DMS114 treated with DMSO at 0.1 percent for 48 hours (cell line): ENCODE measurements at regions not wholly inside any gene's neighbourhood (a gene's known extent, or its start where the extent isn't known, plus 50 kb on each side); places are given as distances from the start of the nearest gene placed in this dataset.
"Not testable (repeated sequence)": the region's sequence is repeated elsewhere in the genome, so short reads cannot be mapped to it uniquely, and the experiment has no call there.

ENCODE experiments used
- DNase-seq: peaks from one replicate; lab custom pipeline; 2025; ENCODE audit not compliant: unreplicated experiment; lab: John Stamatoyannopoulos, UW

DNA sequence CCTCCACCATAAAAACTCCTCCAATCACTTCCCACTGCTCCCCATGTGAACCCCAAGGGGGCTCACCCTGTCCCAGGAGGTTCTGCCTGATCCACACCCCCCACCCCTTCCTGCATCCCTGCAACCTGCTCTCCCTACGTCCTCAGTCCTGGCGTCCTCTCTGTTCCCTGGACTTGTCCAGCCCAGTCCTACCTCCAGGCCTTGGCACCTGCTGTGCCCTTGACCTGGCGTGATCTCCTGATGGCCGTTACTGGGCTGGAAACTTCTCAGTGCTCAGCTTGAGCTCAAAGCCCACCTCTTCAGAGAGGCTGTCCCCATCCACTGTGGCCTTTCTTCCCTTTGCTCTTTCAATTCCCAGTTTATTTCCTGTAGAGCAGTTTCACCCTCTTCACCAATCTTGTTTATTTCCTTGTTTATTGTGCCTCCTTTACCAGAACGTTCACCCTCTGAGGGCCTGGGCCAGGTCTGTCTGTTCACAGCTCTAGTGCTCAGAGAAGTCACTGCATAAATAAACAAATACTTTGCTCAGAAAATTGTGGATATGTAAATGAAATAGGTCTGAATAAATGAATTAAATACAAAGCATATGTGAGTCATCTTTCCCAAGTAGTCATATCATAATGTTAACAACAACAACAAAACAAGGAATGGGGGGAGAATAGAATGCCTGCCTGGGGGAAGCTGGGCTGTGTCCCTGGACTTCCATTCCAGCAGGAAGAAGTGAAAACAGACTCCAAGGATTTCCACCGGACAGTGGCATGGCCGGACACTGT lies 175.7 kb upstream of the SULF2 start:
- no peak for DNase-seq

DNA sequence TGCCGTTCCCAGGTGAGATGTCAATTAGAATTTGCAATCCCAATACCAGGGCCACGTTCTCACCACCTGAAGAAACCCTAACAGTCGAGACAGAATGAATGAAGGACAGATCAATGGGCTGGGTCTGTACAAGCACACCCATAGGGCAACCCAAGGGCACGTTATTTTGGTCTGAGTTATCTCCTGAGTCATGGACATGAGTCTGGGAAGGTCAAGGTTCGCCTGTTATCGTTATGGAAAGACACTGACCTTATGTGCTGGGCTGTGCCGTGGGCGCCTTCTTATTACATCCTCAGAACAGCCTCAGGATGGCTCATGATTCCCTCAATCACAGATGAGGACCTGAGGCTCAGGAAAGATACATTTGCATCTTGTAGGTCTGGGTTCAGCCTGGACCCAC lies 175.0 kb upstream of the SULF2 start:
- DNase-seq = no peak

DNA sequence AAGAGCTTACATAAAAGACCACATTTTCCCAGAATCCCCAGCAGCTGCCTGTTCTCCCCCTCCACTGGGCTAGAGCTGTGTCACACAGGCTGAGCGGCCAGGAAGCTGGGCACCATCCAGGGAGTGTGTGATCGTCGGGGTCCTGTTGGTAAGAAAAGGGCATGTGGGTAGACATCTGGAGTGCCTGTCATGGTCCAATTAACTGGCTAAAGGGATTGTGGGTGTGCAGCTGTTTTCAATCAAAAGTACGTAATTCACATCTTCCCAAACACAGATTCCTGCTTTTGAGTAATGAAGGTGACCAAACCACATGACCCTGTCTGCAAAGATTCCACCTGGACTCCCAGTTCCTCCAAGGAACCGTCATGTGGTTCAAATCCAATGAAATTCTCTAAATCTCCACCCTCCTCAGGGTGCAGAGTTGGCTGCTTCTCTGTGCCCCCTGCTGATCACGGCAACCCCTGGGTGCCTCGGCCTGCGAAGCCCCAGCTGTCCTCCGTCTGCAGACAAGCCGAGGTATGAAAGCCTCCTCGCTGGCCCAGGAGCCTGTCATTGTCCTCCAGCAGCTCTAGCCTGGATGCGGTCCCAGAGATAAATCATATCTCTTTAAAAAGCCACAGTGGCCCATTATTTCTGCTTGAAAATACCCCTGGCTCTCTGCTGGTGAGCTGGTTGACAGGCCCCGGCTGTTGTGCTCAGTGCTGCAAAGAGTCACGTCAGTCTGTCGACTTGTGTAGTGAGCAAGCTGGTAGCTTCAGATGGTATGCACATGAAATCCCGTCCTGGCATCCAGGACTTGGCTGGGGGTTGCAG lies 172.9 kb upstream of the SULF2 start:
- DNase-seq = not testable (repeated sequence)

DNA sequence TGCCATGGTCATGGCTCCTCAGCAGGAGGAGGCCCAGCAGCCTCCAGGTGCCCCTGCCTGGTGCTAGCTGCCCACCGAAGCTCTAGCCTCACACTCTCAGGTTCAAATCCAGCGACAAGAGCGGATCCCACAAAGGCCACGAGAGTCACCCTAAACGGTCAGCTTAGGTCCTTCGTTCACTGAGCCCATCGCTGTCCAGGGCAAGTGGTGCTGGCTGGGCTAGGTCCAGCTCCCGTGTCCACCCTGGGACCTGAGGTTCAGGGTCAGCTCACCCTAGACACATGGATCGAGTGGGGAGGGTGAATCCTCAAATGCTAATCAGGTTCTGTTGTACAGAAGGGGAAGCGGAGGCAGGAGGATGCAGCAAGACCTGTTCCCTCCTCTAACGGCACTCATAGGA lies 171.9 kb upstream of the SULF2 start:
- DNase-seq = no peak

DNA sequence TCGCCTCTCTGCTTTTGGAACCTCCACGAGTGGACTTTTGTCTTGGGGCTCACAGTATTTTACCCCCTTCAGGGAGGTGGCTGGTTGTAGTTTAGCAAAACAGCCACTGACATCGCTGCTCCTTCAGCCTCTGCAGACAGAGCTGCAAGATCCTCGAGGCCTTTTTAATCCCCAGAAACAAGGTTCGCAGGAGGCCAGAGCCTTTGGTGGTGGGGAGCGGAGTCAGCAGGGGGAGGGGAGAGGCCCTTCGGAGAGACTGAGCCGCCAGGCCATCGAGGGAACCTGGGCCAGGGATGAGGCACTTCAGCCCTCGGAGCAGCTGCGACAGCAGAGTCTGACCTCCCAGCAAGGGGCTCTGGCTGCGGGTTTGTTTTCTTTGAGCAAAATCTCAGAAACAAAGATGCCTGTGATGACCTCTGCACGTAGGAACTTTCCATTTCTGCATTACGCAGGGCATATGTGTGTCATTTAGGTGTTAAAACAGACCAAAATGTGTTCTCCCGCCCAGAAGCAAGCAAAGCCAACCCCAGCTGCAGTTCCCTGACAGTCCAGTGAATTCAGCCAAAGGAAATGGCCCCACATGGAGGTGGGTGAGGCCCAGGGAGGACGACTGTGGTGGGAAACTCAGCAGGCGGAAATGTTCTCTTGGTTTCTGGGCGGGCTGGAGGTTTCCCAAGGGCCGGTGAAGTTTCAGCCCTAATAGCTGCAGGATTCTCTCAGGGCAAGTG lies 171.2 kb upstream of the SULF2 start:
- no peak for DNase-seq

DNA sequence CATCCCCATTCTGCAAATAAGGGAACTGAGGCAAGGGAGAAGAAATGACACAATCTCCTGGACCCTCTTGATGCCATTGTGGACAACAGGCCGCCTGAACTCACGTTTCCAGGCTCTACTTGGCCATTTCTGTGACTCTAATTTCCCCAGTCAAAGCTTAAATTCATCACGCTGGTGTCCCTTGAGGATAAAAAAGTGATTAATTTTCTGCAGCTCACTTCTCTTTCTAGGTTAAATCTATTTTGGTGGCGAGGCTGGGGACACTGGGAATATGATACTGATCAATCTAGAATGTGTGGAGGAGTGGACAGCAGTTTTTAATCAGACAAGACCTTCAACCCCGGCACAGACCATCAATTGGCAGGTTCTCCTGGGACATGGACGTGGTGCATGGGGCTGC lies 168.2 kb upstream of the SULF2 start:
- no peak for DNase-seq

DNA sequence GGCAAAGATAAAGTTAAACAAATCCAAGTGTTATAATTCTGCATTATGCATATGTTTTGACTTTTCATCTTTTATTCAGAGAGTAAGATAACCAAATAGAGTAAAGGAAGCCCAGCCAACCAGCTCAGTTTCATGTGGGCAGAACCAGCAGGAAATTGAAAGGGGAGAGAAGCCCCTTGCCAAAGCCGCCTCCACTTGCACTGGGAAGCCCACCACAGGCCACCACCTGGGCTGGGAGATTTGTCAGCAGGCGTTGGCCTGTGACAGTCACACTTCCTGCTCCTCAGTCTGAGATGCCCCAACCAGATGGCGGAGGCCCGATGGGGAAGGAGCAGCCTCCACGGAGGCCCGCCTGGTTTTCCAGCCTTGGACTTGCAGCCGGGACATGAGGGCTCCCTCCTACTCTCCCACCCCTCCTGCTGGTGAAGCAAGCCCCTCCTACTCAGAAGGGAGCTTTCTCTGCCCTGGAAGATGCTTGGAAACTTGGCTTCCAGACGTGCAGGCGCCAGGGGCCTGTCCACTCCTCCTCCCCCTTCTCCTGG lies 166.8 kb upstream of the SULF2 start:
- DNase-seq = no peak

DNA sequence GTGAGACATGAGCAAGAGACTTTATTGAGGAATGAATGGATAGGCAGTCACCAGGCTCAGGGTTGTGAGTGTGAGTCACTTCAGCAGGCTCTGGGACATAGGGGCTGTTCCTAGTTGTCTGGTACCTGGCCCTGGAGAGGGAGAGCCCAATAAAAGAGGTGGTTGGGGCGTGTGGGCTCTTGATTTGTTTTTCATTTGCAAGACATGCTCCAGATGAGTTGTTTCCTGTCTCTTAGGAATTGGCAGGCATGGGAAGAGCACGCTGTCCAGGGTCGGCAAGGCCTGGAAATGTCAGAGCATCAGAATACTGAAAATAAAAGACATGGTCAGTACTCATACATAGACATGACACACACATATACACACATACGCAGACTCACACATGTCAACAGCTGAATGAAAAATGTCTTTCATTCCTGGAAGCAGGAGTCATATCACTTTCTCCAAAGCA lies 166.3 kb upstream of the SULF2 start:
- DNase-seq = no peak

DNA sequence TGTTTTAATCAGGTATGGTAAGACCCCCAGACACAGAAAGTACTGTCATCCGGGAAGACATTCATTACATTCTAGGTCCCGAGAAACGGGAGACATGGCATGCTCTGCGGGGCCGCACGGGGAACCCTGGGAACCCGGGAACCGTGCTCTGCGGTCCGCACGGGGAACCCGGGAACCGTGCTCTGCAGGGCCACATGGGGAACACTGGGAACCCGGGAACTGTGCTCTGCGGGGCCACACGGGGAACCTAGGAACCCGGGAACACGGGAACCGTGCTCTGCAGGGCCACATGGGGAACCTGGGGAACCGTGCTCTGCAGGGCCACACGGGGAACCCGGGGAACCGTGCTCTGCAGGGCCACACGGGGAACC lies 165.6 kb upstream of the SULF2 start:
- no peak for DNase-seq

DNA sequence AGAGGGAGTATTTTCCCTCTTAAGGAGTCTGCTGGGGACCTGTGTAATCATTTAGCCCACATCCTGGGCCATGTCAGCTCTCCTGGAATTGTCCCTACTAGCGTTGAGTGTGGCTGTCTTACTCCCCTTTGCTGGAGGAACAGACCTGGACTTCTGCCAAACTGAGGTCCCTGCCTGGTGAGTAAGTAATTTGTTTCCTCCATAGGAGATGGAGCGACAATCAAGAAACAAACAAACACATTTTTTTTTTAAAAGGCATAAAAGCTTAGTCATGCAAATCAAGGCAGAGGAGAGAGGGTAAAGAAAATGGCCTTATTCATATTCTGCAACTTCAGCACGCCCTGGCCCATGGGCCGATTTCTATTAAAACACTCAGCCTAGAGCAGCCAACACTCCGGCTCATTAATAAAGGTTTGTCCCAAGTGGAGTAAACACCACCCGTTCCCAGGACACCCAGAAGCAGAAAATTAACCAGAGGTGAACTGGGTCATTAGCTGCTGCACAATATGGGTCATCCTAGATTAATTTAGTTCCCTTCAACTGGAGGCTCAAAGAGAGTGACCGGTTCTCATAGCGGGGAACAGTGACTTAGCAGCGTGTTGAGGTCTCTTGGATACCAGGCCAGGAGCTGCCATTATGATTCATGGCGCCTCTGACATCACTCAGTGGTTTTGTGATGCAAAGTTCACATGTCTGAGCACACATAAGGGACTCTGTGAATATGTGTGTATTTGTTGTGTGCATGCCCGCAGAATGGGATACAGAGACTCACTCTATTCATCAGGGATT lies 165.0 kb upstream of the SULF2 start:
- no peak for DNase-seq

DNA sequence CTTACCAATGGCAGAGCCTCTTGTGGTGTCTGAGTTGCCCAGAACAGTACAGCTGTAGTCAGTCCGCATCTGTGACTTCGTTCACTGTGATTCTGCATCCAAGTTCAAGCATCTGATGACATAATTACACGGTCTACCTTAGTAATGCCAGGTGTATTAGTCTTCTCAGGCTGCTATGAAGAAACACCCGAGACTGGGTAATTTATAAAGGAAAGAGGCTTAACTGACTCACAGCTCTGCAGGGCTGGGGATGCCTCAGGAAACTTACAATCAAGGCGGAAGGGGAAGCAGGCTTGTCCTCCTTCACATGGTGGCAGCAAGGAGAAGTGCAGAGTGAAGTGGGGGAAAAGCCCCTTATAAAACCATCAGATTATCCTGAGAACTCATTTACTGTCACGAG lies 163.9 kb upstream of the SULF2 start:
- no peak for DNase-seq

DNA sequence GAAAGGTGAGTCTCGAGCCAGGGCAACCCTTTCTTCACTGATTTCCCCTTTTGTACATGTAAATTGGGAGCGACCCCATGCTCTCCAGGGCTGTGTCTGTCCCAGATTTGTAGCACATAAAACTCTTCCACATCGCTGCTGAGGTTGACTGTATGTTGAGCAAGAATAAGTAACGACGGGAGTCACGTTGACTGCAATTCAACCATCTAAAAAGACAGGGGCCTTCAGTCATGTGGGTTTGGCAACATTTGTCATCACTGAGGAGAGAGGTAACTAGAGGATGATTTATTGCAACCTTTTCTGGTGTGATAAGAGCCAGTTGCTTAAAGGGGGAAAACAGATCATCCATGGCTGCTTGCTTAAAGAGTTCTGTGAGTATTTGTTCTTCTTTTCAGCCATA lies 159.4 kb upstream of the SULF2 start:
- DNase-seq = no peak

DNA sequence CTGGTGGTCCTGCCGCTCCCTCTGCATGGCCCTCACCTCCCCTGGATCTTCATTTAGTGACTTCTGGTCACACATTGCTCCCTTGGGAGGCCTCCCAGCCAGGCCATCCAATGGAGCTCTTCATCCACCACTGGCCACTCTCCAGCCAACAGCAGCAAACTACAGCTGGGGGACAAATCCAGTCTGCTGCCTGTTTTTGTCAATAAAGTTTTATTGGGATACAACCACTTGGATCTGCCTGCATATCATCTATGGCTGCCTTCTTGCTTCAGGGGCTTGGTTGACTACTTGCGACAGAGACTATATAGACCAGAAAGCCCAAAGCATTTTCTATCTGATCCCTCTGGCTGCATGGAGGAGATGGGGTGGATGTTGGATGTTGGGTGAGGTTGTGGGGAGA lies 156.6 kb upstream of the SULF2 start:
- no peak for DNase-seq

DNA sequence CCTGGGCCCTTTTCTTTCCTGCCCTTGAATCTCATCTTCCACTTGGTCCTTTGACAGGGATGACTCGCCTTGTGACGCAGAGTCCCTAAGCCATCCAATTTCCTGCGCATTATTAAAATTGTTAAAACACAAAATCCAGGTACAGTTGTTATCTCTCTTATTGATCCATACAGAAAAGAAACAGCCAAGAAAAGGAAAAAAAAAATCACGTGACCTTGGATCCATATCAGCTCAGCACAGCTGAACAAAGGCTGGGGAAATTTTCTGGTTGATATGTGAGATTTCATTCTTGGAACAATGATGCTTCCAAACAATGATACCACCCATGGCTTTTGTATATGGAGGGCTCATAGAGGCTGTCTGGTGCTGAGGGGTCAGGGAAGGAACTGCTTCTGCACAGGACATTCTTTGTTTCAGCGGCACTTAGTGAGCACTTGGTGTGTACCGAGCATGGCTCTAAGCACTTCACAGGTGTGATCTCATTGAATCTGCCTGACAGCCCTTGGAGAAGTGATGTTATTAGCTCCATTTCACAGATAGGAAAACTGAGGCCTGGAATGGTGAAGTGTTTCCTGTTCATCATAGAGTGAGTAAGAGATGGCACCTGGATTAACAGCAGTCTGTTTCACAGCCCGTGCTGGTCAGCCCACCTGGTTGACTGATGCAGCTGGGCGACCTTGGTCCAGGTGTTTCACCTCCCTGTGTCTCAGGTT lies 155.0 kb upstream of the SULF2 start:
- DNase-seq = no peak

DNA sequence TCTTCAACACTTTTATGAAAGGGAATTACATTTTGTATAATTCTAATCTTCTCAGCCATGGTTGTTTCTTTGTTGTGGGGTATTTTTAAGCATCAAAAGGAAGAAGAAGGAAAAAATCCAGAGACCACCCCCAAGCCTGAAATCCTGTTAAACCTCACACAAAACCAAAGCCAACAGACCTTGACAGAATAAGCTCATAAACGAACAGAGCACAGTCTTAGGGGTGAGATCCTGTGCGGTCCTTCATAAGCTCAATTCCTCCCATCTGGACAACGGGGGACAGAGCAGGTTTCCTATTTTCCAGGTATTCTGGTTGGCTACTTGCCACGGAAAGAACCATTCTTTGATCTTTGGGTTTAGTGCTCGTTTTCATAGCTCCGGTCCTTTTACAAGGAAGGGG lies 151.3 kb upstream of the SULF2 start:
- DNase-seq = no peak

DNA sequence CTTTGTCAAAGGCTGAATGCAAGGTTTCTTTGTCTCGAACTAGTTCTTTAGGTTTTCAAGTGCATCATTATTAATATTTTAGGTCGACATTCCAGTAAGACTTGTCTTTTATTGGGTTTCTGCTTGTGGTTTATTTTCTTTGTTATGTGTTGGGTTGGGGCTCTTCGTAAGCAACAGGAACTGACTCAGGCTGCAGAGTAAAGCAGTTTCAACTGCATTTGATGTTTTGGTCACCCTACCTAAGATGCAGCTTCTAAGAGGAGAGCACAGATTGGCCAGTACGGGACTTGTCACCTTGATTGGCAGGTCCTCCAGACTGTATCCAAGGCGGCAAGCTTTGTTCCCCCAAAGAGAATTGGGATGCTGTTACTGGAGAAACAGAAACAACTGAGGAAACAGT lies 149.5 kb upstream of the SULF2 start:
- no peak for DNase-seq

DNA sequence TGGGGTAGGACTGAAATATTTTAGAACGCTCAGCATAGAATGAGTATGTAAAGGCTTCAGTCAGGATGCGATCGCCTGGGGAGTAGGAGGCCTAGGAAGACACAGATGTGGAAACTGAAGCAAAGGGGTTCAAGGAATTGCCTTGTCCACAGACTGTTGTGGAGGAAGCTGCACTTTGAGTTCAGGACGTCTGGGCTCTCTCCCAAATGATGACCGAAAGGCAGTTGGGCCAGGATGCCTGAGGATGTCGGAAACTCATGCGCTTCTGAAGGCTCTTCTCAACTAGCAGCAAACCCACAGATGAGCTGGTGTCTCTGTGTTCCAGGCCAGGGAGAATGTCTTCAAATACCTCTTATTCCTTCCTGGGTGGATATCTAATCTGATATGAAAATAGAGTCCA lies 146.2 kb upstream of the SULF2 start:
- no peak for DNase-seq

DNA sequence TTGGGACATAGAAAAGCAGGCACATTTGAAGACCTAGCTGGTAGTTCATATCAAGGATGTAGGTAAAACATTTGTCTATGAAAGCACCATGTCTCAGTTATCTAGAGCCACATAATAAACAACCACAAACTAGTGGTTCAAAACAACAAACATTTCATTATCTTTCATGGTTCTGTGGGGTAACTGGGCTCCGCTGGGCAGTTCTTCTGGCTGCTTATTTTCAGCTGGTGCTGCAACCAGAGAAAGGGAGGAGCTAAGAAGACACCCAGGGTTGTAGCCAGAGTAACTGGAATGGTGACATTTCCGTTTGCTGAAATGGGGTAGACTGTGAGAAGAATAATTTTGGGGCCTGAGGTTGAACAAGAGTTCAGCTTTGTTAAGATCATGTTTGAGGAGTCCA lies 145.7 kb upstream of the SULF2 start:
- no peak for DNase-seq

DNA sequence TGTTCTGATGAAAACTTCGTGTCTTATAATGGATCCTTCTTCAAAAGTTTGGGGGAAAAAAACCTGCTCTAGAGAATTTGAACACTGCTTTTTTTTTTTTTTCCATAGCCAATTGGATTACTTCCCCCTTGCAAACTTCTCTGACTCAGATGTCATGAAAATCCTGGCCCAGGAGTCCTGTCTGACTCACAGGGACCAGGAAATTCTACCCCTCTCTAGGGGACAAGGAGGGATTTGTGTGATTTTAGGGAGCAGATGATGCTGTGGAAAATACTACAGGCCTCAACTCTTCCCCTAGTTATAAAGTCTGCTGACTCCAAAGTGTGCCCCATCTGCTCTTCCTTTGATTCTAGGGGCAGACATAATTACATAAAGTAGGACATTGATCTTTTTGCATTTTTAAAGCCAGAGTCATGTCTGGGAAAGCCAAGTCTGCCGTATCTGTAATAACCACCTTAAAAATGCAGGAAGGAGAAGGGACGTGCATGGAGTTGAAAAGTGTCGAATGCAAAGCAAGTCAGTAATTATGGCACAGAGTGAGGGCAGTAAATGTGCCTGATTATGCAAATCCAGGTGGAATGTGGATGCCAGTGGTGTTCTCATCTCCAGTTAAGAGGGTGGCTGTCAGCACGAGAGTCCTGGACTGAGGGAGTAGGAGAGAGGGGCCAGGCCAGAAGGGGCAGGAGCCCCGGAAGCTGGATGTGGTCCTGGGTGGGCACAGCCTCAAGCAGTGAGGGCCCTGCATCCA lies 144.3 kb upstream of the SULF2 start:
- no peak for DNase-seq

DNA sequence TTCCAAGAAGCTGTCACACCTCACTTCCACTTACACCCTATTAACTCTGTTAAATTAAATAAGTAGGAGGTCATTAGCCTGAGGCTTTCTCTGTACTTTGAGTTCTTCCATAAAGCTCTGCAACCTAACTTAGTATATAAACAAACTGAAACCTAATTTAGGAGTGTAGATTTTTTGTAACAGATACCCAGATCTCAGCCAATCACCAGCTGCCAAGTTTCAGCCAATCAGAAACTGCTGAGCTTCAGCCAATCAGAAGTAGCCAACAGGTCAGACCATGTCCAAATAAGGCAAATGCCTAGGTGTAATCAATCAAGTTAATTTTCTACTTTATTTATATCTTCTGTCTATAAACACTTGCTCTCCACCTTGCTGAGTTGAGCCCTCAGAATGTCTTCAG lies 142.7 kb upstream of the SULF2 start:
- no peak for DNase-seq
